Thyroid gland (tissue), 4 donors: ENCODE measurements at regions not wholly inside any gene's neighbourhood (a gene's known extent, or its start where the extent isn't known, plus 50 kb on each side); places are given as distances from the start of the nearest gene placed in this dataset.

Experiments used
- CTCF ChIP-seq, 6 experiments: fragments of 200-600 bp in 3 of 6; fragments of 450-650 bp in 3 of 6; sonication (generic) in 3 of 6; IDR thresholded peaks; one replicate each; pipeline ENCODE4 v1.5.1; 2016 to 2019; ENCODE audit warnings: antibody characterized with exemption in 6 of 6, mild to moderate bottlenecking in 2 of 6, inconsistent platforms in 1 of 6, moderate library complexity in 1 of 6
- POLR2A ChIP-seq, 2 donors: fragments of 450-650 bp; IDR thresholded peaks; one replicate each; pipeline ENCODE4 v1.6.1; 2017; ENCODE audit warnings: antibody characterized with exemption in 2 of 2, mild to moderate bottlenecking in 2 of 2, moderate library complexity in 1 of 2

- TF ChIP-seq POLR2A (IDR thresholded peaks at IDR 0.05), result no peak
- peak in 3 of 6 experiments; percentile 16 to 38 (median 24) for TF ChIP-seq CTCF (IDR thresholded peaks at IDR 0.05)
These were observed 101.0 kb upstream of the GABRG2 start for GRCh38 chr5:161966564-161966963.
